Mesendoderm (in vitro differentiated cells): ENCODE measurements at regions not wholly inside any gene's neighbourhood (a gene's known extent, or its start where the extent isn't known, plus 50 kb on each side); places are given as distances from the start of the nearest gene placed in this dataset.
"Not testable (repeated sequence)": the region's sequence is repeated elsewhere in the genome, so short reads cannot be mapped to it uniquely, and the experiment has no call there.

Source experiments
- DNase-seq: peaks from one replicate; pipeline ENCODE4 v3.0.0; 2013
- H2AK5ac ChIP-seq: 2 replicates; pipeline ENCODE4 v1.6.1; 2013; ENCODE audit warnings: low read length, inconsistent platforms
- H2BK120ac ChIP-seq: 2 replicates; pipeline ENCODE4 v1.6.1; 2013; ENCODE audit warnings: low read depth, mild to moderate bottlenecking, low read length, moderate library complexity, mixed read lengths
- H2BK15ac ChIP-seq: replicated peaks from 2 replicates; pipeline ENCODE4 v1.6.1; 2013; ENCODE audit warnings: low read depth, mild to moderate bottlenecking, moderate library complexity
- H2BK5ac ChIP-seq: 2 replicates; pipeline ENCODE4 v1.6.1; 2013; ENCODE audit warnings: low read length, inconsistent platforms
- H3K18ac ChIP-seq: 2 replicates; pipeline ENCODE4 v1.6.1; 2013; ENCODE audit warnings: mild to moderate bottlenecking, low read length, mixed read lengths
- H3K23ac ChIP-seq: one replicate; pipeline ENCODE4 v1.6.1; 2013; ENCODE audit warnings: low read length
- H3K27ac ChIP-seq: 2 replicates; pipeline ENCODE4 v1.5.1; 2013; ENCODE audit warnings: low read depth, mild to moderate bottlenecking, inconsistent platforms, low read length, moderate library complexity
- H3K27me3 ChIP-seq: 2 replicates; pipeline ENCODE4 v1.6.1; 2013; ENCODE audit warnings: low read length, control low read depth, mild to moderate bottlenecking, inconsistent platforms; ENCODE audit not compliant: insufficient read depth, poor library complexity
- H3K36me3 ChIP-seq: 2 replicates; pipeline ENCODE4 v1.6.1; 2013; ENCODE audit warnings: low read length, inconsistent platforms; ENCODE audit not compliant: control insufficient read depth, insufficient read depth
- H3K4ac ChIP-seq: one replicate; pipeline ENCODE4 v1.6.1; 2013; ENCODE audit warnings: low read depth, mild to moderate bottlenecking, low read length, moderate library complexity
- H3K4me1 ChIP-seq: 2 replicates; pipeline ENCODE4 v1.6.1; 2013; ENCODE audit warnings: low read depth, low read length, inconsistent platforms; ENCODE audit not compliant: control insufficient read depth
- H3K4me2 ChIP-seq: 2 replicates; pipeline ENCODE4 v1.6.1; 2013; ENCODE audit warnings: low read length
- H3K4me3 ChIP-seq: 2 replicates; pipeline ENCODE4 v1.5.1; 2013; ENCODE audit warnings: mild to moderate bottlenecking, low read length
- H3K56ac ChIP-seq: one replicate; pipeline ENCODE4 v1.6.1; 2013; ENCODE audit warnings: low read length
- H3K79me1 ChIP-seq: 2 replicates; pipeline ENCODE4 v1.6.1; 2013; ENCODE audit warnings: low read length, inconsistent platforms
- H3K79me2 ChIP-seq: 2 replicates; pipeline ENCODE4 v1.6.1; 2013; ENCODE audit warnings: mild to moderate bottlenecking, low read length; ENCODE audit not compliant: control insufficient read depth, insufficient read depth
- H3K9ac ChIP-seq: 2 replicates; pipeline ENCODE4 v1.6.1; 2013; ENCODE audit warnings: low read length, inconsistent platforms
- H4K5ac ChIP-seq: one replicate; pipeline ENCODE4 v1.6.1; 2013; ENCODE audit warnings: low read length
- H4K8ac ChIP-seq: one replicate; pipeline ENCODE4 v1.6.1; 2013; ENCODE audit warnings: low read depth, mild to moderate bottlenecking, control low read depth, low read length, moderate library complexity
- WGBS: extraction: QIAGEN DNeasy Blood & Tissue Kit; methylation state at CpG from one replicate; pipeline ENCODE4 v1.1.7; 2013; ENCODE audit warnings: low lambda C conversion rate, missing lambda C conversion rate; ENCODE audit not compliant: insufficient coverage; ENCODE audit errors: extremely low coverage; 5-methylcytosine and 5-hydroxymethylcytosine counted together

- H2BK15ac ChIP-seq, result no peak overlapping the region
- no peaks in the 10 kb centered on the region for H3K36me3 ChIP-seq
- H2BK120ac ChIP-seq, result no peak overlapping the region
- no peak overlapping the region for H4K8ac ChIP-seq
- H3K9ac ChIP-seq, result no peak overlapping the region
- H3K56ac ChIP-seq, result no peak overlapping the region
- H3K79me1 ChIP-seq, result no peaks in the 10 kb centered on the region
- H4K5ac ChIP-seq, result no peak overlapping the region
- H3K4ac ChIP-seq, result no peak overlapping the region
- WGBS, result no CpG with 5 or more reads among the region's 1 CpG
- H3K4me2 ChIP-seq, result no peak overlapping the region
- H3K27me3 ChIP-seq, result no peaks in the 10 kb centered on the region
- H3K4me3 ChIP-seq, result no peak overlapping the region
- H3K23ac ChIP-seq, result no peak overlapping the region
- H3K4me1 ChIP-seq, result no peaks in the 10 kb centered on the region
- no peak overlapping the region for H3K27ac ChIP-seq
- DNase-seq, result no peak
- H3K18ac ChIP-seq, result no peak overlapping the region
- no peak overlapping the region for H2AK5ac ChIP-seq
- no peaks in the 10 kb centered on the region for H3K79me2 ChIP-seq
- no peak overlapping the region for H2BK5ac ChIP-seq
These were observed 568.8 kb downstream of the HTR7 start for GRCh38 chr10:90289037-90289436.

- no peak overlapping the region for H3K4me2 ChIP-seq
- no peaks in the 10 kb centered on the region for H3K79me2 ChIP-seq
- no peak overlapping the region for H3K23ac ChIP-seq
- no peaks in the 10 kb centered on the region for H3K4me1 ChIP-seq
- H3K9ac ChIP-seq, result no peak overlapping the region
- H4K8ac ChIP-seq, result no peak overlapping the region
- H2BK15ac ChIP-seq, result no peak overlapping the region
- H3K27me3 ChIP-seq, result no peaks in the 10 kb centered on the region
- no CpG with 5 or more reads among the region's 4 CpGs for WGBS
- H2BK120ac ChIP-seq, result no peak overlapping the region
- no peak overlapping the region for H3K18ac ChIP-seq
- no peak overlapping the region for H3K4me3 ChIP-seq
- no peak overlapping the region for H3K27ac ChIP-seq
- no peak overlapping the region for H3K4ac ChIP-seq
- no peaks in the 10 kb centered on the region for H3K79me1 ChIP-seq
- H3K56ac ChIP-seq, result peak overlapping the region; percentile 49
- H3K36me3 ChIP-seq, result no peaks in the 10 kb centered on the region
- H2BK5ac ChIP-seq, result no peak overlapping the region
- H2AK5ac ChIP-seq, result no peak overlapping the region
- no peak for DNase-seq
- no peak overlapping the region for H4K5ac ChIP-seq
These were observed 564.2 kb downstream of the HTR7 start for GRCh38 chr10:90293616-90294015.

- H3K4me2 ChIP-seq, H3K27ac ChIP-seq, H3K36me3 ChIP-seq, H2BK15ac ChIP-seq, H2BK120ac ChIP-seq, H3K27me3 ChIP-seq, H4K8ac ChIP-seq, H3K79me1 ChIP-seq, H3K4me3 ChIP-seq, H3K4ac ChIP-seq, H2AK5ac ChIP-seq, H2BK5ac ChIP-seq, H4K5ac ChIP-seq, H3K23ac ChIP-seq, DNase-seq, H3K4me1 ChIP-seq, H3K79me2 ChIP-seq: not testable (repeated sequence)
- H3K56ac ChIP-seq, result peak overlapping the region; percentile 25
- no CpG with 5 or more reads among the region's 11 CpGs for WGBS
- H3K9ac ChIP-seq, result peak overlapping the region; percentile 38
- H3K18ac ChIP-seq, result peak overlapping the region; percentile 51
These were observed 562.9 kb downstream of the HTR7 start for GRCh38 chr10:90294821-90295540.

GRCh38 chr10:90302031-90302430 is 555.8 kb downstream of the HTR7 start:
- H3K36me3 ChIP-seq, H2BK120ac ChIP-seq, H2AK5ac ChIP-seq, H4K8ac ChIP-seq, H3K4me1 ChIP-seq, H3K9ac ChIP-seq, H3K4me2 ChIP-seq, H3K4ac ChIP-seq, H4K5ac ChIP-seq, H3K79me2 ChIP-seq, H3K23ac ChIP-seq, H2BK15ac ChIP-seq, H3K18ac ChIP-seq, H3K4me3 ChIP-seq, H2BK5ac ChIP-seq, H3K27me3 ChIP-seq, H3K79me1 ChIP-seq: not testable (repeated sequence)
- DNase-seq, result peak; percentile 89
- no CpG with 5 or more reads among the region's 7 CpGs for WGBS
- Histone ChIP-seq H3K27ac (peak overlapping the region; percentile 84), H3K56ac (peak overlapping the region; percentile 56)

- no peak overlapping the region for H3K4me2 ChIP-seq
- no peak for DNase-seq
- no CpG with 5 or more reads among the region's 8 CpGs for WGBS
- H2BK15ac ChIP-seq, result no peak overlapping the region
- H4K5ac ChIP-seq, result no peak overlapping the region
- H3K79me2 ChIP-seq, result no peaks in the 10 kb centered on the region
- peaks cover 6% of the 10 kb centered on the region for H3K4me1 ChIP-seq
- no peak overlapping the region for H3K9ac ChIP-seq
- H3K56ac ChIP-seq, result peak overlapping the region; percentile 49
- no peaks in the 10 kb centered on the region for H3K27me3 ChIP-seq
- H2BK5ac ChIP-seq, result no peak overlapping the region
- no peak overlapping the region for H3K4ac ChIP-seq
- no peaks in the 10 kb centered on the region for H3K79me1 ChIP-seq
- H2AK5ac ChIP-seq, result no peak overlapping the region
- no peak overlapping the region for H3K4me3 ChIP-seq
- H3K18ac ChIP-seq, result peak overlapping the region; percentile 80
- H3K27ac ChIP-seq, result peak overlapping the region; percentile 11
- H4K8ac ChIP-seq, result no peak overlapping the region
- H2BK120ac ChIP-seq, result no peak overlapping the region
- no peaks in the 10 kb centered on the region for H3K36me3 ChIP-seq
- H3K23ac ChIP-seq, result no peak overlapping the region
These were observed 554.9 kb downstream of the HTR7 start for GRCh38 chr10:90302758-90303481.
